GM12873 (cell line): ENCODE measurements at regions not wholly inside any gene's neighbourhood (a gene's known extent, or its start where the extent isn't known, plus 50 kb on each side); places are given as distances from the start of the nearest gene placed in this dataset.

Experiments
- TF ChIP-seq, protein P1 (sequence below): IDR thresholded peaks from 2 replicates; pipeline ENCODE4 v1.5.1; 2012; ENCODE audit warnings: low read depth, mild to moderate bottlenecking, moderate library complexity, low read length, control low read depth; ENCODE audit not compliant: insufficient read depth; ENCODE audit errors: missing control alignments

DNA sequence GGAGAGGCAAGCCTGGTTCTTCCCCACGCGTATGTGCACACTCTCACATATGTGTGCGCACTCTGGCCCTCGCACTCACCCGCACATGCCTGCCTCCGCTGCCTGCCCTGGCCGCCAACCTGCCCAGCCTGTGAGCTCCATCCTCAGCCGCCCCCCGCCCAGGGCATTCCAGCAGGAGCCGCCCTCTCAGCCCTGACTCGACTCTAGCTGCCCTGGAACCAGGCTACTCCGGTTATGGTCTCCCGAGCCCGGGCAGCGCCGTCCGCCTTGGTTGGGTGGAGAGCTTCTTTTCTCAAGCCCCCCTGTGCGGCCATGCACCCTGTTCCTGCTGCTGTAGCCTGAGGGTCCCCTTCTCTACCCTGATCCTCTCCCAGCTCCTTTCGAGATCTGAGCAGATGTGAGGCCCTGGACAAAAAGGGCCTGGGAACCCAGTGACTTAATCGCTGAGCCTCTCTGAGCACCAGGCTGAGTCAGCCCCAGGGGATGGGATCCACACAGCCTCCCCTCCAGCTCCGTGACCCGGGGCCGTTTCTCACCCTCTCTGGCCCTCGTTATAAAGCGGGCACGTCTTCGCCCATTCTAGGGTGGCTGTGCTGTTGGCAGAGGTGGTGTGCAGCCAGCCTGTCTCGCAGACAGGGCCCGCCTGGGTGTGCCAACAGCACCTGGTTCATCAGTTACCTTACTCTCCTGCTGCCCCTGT lies 191.5 kb downstream of the TEX29 start:
- TF ChIP-seq, protein P1, sequence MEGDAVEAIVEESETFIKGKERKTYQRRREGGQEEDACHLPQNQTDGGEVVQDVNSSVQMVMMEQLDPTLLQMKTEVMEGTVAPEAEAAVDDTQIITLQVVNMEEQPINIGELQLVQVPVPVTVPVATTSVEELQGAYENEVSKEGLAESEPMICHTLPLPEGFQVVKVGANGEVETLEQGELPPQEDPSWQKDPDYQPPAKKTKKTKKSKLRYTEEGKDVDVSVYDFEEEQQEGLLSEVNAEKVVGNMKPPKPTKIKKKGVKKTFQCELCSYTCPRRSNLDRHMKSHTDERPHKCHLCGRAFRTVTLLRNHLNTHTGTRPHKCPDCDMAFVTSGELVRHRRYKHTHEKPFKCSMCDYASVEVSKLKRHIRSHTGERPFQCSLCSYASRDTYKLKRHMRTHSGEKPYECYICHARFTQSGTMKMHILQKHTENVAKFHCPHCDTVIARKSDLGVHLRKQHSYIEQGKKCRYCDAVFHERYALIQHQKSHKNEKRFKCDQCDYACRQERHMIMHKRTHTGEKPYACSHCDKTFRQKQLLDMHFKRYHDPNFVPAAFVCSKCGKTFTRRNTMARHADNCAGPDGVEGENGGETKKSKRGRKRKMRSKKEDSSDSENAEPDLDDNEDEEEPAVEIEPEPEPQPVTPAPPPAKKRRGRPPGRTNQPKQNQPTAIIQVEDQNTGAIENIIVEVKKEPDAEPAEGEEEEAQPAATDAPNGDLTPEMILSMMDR, result no peak

DNA sequence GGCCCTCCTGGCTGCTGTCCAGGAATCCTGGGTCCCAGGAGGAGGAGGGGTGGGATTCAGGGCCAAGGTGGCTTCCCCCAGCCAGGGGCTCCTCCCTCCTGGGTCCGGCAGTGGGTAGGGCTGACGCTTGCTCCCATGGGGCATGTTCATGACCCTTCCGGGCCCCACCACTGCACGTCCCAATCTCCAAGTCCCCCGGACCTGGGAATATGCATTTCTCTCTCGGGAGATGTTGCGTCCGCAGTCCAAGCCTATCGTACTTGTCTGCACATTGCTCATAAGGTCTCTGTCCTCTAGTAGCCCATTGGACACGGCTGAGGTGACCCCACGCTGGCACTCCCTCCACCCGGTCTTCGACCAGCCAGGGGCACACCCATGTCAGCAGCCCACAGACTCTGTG lies 192.3 kb downstream of the TEX29 start:
- TF ChIP-seq, protein P1, result no peak

DNA sequence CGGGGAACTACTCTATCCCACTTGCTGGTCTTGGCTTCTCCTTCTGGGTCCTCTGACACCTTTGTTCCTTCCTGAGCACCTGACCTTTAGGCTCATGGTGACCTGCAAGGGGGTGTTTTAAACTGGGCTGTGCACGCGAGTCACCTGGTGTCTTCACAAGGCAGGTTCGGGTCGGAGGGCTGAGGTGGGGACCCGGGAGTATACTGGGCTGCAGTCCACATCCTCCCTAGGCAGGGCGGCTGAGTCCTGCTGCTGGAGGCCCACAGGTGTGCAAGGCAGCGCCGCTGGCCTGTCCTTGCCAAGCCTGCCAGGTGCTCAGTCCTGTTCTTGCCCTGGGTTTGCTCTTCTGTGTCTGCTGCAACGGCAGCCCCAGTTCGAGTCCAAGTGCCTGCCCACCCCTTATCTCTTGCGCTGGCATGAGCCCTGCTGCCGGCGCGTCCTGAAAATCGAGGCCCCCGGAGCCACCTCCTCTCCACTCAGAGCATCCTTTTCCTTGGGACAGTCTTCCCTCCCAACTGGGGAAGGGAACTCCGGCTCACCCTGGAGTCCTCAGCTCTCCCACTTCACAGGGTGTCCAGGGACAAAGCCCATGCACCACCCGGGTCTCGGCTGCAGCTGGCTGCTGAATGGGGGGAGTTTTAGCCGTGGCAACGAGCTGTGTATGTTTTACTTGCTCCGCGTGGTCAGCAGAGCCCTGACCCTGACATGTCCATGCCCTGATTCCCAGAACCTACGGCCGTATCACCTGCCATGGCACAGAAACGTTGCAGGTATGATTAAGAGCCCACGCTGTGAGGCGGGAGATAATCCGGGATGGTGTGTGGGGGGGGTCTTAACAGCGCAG lies 193.5 kb downstream of the TEX29 start:
- TF ChIP-seq, protein P1, result no peak

DNA sequence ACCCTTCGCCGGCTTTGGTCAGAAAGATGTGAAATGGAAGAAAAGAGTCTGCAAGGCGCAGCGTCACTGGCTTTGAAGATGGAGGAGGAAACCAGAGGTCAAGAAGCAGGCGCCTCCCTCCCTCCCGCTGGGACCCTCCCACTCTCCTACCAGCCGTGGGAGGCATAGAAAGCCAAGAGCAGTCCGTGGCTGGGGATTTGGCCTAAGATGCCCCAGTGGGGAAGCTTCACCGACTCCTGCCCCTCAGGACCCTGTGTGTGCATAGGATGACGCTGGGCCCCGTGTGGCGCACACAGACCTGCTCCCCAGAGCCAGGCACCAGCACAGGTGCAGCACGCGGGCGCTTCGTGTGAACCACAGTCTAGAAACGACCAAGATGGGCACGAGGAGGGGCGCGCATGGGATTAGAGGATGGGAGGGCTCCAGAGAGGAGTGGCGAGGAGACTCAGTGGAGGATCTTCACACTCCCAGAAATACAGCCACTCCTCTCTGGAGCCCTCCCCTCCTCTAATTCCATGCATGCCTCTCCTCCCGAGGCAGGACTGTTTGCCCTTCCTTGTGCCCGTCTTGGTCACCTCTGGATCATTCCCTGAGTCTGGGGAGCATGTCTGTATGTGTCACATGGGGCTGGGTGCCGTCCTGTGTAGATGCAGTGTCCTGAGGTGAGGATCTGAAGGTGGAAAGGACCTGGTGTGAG lies 194.3 kb downstream of the TEX29 start:
- TF ChIP-seq, protein P1, result no peak

DNA sequence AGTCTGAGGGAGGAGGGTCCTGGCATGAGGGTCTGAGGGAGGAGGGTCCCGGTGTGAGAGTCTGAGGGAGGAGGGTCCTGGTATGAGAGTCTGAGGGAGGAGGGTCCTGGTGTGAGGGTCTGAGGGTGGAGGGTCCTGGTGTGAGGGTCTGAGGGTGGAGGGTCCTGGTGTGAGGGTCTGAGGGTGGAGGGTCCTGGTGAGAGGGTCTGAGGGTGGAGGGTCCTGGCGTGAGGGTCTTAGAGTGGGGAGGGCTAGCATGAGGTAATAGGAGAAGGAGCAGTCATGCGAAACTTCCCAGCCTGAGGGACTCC lies 194.8 kb downstream of the TEX29 start:
- TF ChIP-seq, protein P1, result no peak

DNA sequence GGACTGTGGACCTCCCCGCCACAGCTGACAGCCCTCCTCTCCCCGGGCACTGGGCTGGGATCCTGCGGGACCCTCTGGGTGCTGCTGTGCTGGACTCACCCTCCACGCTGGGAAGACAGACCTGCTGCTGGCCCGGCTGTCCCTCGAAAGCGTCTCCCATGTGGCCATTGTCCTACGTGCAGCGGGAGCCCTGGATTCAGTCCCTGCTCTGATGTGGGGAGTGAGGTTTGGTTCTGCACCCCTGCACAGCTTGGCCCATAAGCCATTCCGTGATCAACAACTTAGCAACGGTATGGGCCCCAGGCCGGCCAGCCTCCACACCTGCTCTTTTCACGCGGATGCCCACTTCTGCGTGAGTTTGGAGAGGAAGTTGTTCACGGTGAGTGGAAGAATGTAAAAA lies 195.2 kb downstream of the TEX29 start:
- TF ChIP-seq, protein P1, result no peak
